ENCODE measurements at regions not wholly inside any gene's neighbourhood (a gene's known extent, or its start where the extent isn't known, plus 50 kb on each side); places are given as distances from the start of the nearest gene placed in this dataset.

GRCh38 chr12:115336506-115336905 lies 652.5 kb upstream of the TBX3 start:
- H3K27ac ChIP-seq (ENCODE audit: low read length), result no peak overlapping the region
- H4K20me1 ChIP-seq (ENCODE audit: insufficient read depth), result no peaks in the 10 kb centered on the region
- no peaks in the 10 kb centered on the region for H3K36me3 ChIP-seq (ENCODE audit: insufficient read depth, low read length)
- H3K27me3 ChIP-seq (ENCODE audit: insufficient read depth, low read depth, low read length), result no peaks in the 10 kb centered on the region
- H3K9me3 ChIP-seq (ENCODE audit: low read length), result no peaks in the 10 kb centered on the region
- no peaks in the 10 kb centered on the region for H3F3A ChIP-seq (ENCODE audit: insufficient read depth, low read length, poor library complexity, severe bottlenecking)
- no peaks in the 10 kb centered on the region for H3K9me2 ChIP-seq (ENCODE audit: insufficient read depth, low read length)
- no peak for TF ChIP-seq TAF1 (IDR thresholded peaks at IDR 0.05; ENCODE audit: low read depth)
- no peak overlapping the region for H2AFZ ChIP-seq (ENCODE audit: low read depth, low read length)
- no peak overlapping the region for H3K4me2 ChIP-seq (ENCODE audit: low read length)
- no peak overlapping the region for H3K9ac ChIP-seq (ENCODE audit: low read length)
- H3K79me2 ChIP-seq (replicated peaks; ENCODE audit: insufficient read depth, low read length), result no peaks in the 10 kb centered on the region
- H3K4me3 ChIP-seq (ENCODE audit: low read length), result no peak overlapping the region

GRCh38 chr12:115335594-115335993 lies 651.6 kb upstream of the TBX3 start:
- H3K4me3 ChIP-seq (ENCODE audit: low read length), result no peak overlapping the region
- no peaks in the 10 kb centered on the region for H4K20me1 ChIP-seq (ENCODE audit: insufficient read depth)
- TF ChIP-seq RAD21 (conservative IDR thresholded peaks at IDR 0.05), result no peak
- no peak overlapping the region for H2AFZ ChIP-seq (ENCODE audit: low read depth, low read length)
- H3F3A ChIP-seq (ENCODE audit: insufficient read depth, low read length, poor library complexity, severe bottlenecking), result no peaks in the 10 kb centered on the region
- H3K4me2 ChIP-seq (ENCODE audit: low read length), result no peak overlapping the region
- H3K36me3 ChIP-seq (ENCODE audit: insufficient read depth, low read length), result no peaks in the 10 kb centered on the region
- H3K27ac ChIP-seq (ENCODE audit: low read length), result no peak overlapping the region
- no peaks in the 10 kb centered on the region for H3K27me3 ChIP-seq (ENCODE audit: insufficient read depth, low read depth, low read length)
- H3K79me2 ChIP-seq (replicated peaks; ENCODE audit: insufficient read depth, low read length), result no peaks in the 10 kb centered on the region
- no peaks in the 10 kb centered on the region for H3K9me3 ChIP-seq (ENCODE audit: low read length)
- no peak overlapping the region for H3K9ac ChIP-seq (ENCODE audit: low read length)
- H3K9me2 ChIP-seq (ENCODE audit: insufficient read depth, low read length), result no peaks in the 10 kb centered on the region

- H3K79me2 ChIP-seq (replicated peaks; ENCODE audit: insufficient read depth, low read length), result no peaks in the 10 kb centered on the region
- no peak overlapping the region for H3K4me3 ChIP-seq (ENCODE audit: low read length)
- H3K9me2 ChIP-seq (ENCODE audit: insufficient read depth, low read length), result no peaks in the 10 kb centered on the region
- H3K9ac ChIP-seq (ENCODE audit: low read length), result no peak overlapping the region
- H3K9me3 ChIP-seq (ENCODE audit: low read length), result no peaks in the 10 kb centered on the region
- H3K27ac ChIP-seq (ENCODE audit: low read length), result no peak overlapping the region
- H3K4me2 ChIP-seq (ENCODE audit: low read length), result no peak overlapping the region
- H3K27me3 ChIP-seq (ENCODE audit: insufficient read depth, low read depth, low read length), result no peaks in the 10 kb centered on the region
- no peak overlapping the region for H2AFZ ChIP-seq (ENCODE audit: low read depth, low read length)
- no peak for TF ChIP-seq TAF1 (IDR thresholded peaks at IDR 0.05; ENCODE audit: low read depth)
- TF ChIP-seq CTCF (IDR thresholded peaks at IDR 0.05; ENCODE audit: poor library complexity, severe bottlenecking), result no peak
- no peak for TF ChIP-seq MXI1 (conservative IDR thresholded peaks at IDR 0.05; ENCODE audit: poor library complexity, severe bottlenecking)
- TF ChIP-seq EZH2 (IDR thresholded peaks at IDR 0.05; ENCODE audit: borderline replicate concordance, insufficient read depth, low read length, poor library complexity, severe bottlenecking), result no peak
- TF ChIP-seq SMC3 (conservative IDR thresholded peaks at IDR 0.05; ENCODE audit: poor library complexity), result no peak
- no peak for TF ChIP-seq EP300 (conservative IDR thresholded peaks at IDR 0.05; ENCODE audit: poor library complexity, severe bottlenecking)
- no peak for TF ChIP-seq POLR2AphosphoS5 (IDR thresholded peaks at IDR 0.05)
- TF ChIP-seq RAD21 (conservative IDR thresholded peaks at IDR 0.05), result no peak
- TF ChIP-seq REST (IDR thresholded peaks at IDR 0.05; ENCODE audit: borderline replicate concordance), result no peak
- no peaks in the 10 kb centered on the region for H3F3A ChIP-seq (ENCODE audit: insufficient read depth, low read length, poor library complexity, severe bottlenecking)
- H4K20me1 ChIP-seq (ENCODE audit: insufficient read depth), result no peaks in the 10 kb centered on the region
- H3K36me3 ChIP-seq (ENCODE audit: insufficient read depth, low read length), result no peaks in the 10 kb centered on the region
Observed at GRCh38 chr12:115335048-115335447, 651.1 kb upstream of the TBX3 start.
